NCI-H526 treated with DMSO at 0.1 percent for 48 hours (cell line): ENCODE measurements at regions not wholly inside any gene's neighbourhood (a gene's known extent, or its start where the extent isn't known, plus 50 kb on each side); places are given as distances from the start of the nearest gene placed in this dataset.
"Not testable (repeated sequence)": the region's sequence is repeated elsewhere in the genome, so short reads cannot be mapped to it uniquely, and the experiment has no call there.

Experiments used
- DNase-seq: peaks from one replicate; lab custom pipeline; 2025; lab: John Stamatoyannopoulos, UW

DNA sequence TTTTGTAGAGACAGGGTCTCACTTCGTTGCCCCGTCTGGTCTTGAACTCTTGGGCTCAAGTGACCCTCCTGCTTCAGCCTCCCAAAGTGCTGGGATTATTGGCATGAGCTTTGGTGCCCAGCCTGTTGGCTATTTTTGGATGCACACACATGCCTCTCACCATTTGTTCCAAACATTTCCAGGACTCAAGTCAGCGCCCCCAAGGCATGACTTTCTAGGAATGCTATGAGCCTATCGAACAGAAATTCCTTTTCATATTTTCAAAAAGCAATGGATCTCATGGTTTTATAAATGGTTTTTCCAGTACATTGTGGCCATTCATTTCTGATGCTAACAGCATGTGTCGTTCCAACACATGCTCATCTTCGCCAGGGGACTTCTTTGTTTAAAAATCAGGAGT lies 119.3 kb upstream of the NAA20 start:
- no peak for DNase-seq

DNA sequence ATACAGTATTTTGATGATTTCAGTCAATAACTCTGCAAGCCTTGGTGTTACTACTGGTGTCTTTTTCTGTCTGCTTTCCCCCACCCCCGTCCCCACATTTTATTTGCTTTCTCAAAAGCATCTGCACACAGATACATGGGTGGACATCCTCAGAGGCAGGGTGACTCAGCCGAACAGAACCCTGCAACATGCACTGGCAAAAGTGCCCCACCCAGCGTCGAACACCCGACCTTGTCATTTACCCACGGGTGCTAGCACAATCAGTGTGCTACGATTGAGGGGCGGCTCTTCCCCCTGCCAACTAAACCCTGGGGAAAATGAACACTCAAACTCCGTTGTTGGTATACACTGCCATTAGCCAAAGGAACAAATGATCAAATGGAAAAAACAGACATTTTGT lies 115.9 kb upstream of the NAA20 start:
- no peak for DNase-seq

DNA sequence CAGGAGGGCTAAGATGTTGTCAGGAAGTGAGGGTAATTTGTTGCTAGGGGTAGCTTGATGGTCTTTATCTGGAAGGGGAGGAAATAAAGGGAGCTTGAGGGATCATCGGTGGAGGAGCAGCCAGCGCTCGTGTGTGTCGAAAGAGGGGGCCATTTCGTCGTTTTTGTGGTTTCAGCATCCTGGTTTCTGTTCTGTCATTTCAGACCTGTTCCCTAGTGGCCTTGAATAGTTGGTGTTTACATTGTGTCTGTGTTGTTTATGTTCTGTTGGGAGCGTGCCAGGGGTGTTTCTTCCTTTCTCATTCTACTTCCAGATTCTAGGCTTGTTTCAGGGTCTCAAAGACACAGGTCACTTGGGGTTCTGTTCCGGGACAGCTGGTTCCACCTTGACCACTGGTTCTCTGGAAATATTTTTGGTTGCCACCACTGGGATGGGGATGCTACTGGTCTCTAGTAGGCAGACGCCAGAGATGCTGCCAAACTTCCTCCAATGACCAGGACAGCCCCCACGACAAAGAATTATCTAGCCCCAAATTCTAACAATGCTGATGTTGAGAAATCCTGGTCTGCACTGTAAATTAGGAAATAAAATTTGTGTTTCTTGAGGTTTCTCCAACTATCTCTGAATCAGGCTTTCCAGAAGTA lies 113.9 kb upstream of the NAA20 start:
- no peak for DNase-seq

DNA sequence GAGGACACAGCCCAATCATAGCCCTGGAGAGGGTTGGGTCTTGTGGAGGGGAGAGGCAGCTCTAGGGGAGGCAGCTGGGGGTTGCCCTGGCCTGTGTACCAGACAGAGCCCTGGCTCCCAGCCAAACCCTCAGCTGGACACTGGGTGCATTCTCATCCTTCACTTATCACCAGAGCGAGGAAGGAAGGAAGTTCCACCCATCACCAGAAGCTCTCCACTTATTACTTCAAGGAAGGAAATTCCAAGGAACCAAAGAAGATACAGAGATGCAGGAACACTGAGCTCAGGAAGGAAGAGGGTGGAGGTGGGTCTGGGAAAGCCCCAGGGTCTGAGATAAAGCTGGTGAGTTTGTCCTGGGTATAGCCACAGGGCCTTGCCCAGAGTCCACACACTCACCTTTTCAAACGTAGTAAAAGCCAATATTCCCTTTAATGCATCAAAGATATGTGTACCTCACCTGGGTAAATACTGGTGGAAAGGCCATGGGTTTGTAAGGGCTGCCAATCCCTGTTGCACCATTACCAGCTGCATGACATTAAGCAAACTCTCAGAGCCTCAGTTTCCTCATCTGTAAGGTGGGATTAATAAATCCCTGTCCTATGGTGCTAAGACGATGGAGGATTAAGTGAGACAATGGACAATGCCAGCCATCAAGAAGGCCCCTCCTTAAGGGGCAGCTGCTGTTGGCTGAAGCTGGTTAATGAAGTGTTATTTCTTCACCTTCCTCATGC lies 109.7 kb upstream of the NAA20 start:
- DNase-seq: no peak

DNA sequence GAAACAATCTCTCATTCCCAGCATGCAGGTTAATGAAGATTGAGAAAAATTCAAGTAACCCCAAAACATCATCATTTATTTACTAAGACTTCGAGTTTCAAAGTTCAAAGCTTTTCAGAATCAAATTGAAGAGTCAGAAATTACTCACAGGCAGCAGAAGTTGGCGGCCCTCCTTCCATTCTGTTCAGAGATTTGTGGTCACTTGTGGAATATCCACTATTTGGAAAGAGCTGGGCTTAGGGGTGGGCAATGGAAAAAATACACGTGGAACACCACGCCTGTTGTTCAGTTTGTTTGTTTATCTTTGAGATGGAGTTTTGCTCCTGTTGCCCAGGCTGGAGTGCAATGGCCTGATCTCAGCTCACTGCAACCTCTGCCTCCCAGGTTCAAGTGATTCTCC lies 108.6 kb upstream of the NAA20 start:
- no peak for DNase-seq

DNA sequence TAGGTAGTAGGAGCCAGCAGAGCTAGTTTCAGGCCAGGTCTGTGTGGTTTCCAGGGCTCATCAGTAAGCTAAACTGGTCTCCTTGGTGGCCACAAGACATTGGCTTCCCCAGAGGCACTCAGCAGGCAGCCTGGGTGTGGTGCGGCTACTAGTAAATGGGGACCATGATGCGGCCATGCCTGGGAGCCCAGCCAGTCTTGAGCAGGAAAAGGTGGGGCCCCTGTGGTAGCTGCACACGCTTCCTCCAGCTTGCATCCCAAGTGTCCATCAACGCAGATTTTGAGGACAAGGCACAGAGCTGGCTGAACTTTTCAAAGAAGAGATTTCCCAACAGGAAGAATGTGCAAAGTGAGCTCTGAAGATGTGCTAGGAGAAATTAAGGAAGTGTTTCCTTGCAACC lies 107.4 kb upstream of the NAA20 start:
- DNase-seq: no peak

DNA sequence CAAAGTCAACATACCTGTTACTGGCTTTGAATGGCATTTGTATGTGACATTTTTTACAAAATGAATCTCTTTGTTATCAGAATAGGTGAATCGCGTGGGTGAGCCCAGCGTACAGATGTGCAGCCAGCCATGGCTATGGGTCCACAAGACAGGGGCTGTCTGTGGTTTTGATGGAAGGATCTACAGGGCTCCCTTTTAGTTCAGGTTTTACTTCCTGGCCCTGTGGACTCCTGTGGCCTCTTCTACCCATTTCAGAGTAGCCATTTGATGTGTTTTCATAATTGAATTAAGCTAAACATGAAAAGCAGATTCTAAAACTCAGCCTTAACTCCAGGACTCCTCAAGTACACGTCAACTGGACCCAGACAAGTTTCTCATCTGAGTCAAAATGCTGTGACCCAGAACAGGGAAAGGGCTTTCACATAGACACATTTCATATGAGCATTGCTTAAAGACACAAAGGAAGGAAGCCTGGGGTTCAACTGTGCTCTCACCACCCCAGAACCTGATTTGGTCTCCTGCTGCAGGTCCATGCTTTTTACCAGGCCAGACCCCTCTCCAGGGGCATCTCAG lies 105.3 kb upstream of the NAA20 start:
- no peak for DNase-seq

DNA sequence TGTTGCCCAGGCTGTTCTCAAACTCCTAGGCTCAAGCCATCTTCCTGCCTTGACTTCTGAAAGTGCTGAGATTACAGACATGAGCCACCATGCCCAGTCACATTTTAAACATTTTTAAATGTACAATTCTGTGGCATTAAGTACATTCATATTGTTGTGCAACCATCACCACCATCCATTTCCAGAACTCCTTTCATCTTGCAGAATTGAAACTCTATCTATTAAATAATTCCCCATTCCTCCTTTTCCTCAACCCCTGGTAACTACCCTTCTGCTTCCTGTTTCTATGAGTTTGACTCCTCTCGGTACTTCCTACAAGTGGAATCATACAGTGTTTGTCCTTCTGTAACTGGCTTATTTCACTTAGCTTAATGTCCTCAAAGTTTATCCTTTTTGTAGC lies 103.8 kb upstream of the NAA20 start:
- no peak for DNase-seq

DNA sequence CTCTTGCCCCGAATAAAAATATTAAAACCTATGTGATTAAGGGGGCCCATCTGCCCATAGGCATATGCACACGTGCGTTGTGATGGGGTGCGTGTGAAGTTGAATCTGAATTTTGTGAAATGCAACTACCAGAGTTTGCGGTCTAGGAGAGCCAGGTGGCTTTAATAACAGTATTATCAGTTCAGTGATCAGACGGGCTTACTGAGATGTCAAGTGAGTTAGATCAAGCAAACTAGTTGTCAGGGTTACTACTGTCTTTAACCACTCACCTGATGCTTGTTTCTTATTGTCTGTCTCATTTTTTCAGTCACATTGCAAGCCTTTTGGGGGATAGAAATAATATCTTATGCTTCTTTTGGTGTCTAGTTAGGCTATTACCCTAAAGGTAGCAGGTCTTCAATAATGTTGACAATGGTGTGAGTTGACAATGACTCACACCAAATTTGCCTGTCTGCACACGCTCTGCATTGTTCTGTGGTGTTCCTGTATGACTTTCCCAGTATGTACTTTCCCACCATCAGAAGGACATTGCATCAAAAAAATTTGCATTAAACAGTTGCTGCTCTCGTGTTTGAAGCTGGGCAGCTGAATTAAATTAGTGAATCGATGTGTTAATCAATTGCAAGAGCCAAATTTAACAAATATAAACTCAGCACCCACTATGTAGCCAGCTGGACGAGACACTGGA lies 103.1 kb upstream of the NAA20 start:
- DNase-seq: no peak

DNA sequence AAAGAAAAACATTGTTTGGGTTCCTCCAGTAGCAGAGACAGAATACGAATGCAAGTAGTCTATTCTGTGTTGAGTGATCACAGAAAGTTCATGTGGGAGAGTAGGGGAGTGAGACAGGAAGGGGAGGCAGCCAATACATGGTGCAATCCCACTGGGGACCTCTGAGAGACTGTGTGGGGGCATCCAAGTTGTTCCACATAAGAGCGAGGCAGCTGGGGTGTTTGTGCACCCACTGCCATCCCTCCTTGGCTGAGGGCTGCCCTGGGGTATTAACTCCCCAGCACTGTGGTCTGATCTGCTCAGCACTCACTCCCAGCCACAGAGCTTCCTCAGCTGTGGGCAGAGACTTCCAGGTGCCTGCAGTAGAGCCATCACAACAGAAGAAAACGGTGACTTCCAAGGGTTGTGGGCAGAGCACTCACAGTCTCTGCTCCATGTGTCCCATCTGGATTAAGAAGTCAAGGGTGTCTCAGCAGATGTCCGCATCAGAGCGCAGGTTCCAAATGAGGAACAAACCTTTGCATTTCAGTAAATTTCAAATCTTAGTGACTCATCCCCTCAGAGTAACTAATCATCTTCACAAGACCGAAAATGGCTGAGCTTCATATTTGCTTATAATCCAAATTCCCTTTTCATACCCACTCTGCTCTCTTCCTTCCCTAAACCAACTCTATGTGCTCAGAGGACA lies 101.9 kb upstream of the NAA20 start:
- DNase-seq: no peak

DNA sequence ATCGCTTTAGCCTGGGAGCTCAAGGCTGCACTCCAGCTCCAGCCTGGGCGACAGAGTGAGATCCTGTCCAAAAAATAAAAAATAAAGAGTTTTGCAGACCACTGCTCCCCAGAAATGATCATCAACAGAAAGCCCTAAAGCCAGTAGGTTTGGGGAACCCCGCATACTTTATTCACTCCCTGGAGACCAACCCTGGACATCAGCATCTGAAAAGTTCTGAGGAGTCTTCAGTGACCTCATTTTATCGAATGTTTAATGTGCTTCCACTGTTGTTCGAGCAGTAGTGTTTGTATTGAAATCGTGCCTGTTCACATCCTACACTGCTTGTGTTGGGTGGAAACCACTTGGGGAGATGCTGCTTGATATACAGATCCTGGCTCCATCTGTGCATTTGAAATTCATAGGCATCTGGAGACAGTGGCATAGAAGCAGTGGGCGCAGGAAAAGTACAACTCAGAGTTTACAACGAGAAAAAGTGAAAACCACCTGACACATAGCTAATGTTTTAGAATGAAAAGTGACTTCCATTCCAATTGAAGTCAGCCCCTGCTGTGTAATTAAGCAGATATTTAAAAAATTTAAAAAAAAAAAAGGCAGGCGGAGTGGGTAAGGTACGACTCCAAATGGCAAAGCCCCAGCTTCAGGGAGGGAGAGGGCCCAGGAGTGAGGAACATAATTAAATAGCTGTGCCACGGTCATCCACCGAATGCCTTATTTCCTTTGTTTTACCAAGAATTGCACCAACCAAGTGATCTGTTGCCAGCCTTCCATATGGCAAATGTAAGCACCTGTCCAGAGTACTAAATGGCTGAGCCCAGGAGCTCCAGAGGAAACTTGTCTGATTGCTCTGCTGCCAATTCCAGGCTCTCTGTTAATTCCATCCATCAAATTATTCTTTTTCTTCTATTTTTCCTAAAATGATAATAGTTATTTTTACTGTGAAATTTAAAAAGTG lies 100.4 kb upstream of the NAA20 start:
- no peak for DNase-seq

DNA sequence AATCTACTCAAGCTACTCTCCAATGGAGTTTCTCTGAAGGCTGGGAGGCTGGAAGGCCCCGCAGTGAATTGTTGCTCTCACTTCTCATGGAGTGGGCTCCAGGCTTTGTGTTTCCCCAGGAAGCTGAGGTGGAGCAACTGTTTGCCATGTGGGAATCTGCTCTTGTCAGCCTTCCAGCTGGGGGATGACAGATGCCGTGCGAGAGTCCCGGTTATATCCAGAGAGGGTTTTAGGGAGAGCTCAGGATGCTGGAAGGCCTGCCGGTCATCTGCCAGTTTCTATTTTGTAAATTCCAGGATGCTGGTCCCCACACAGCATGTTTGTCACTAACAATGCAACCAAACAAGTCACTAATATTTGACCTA lies 98.2 kb upstream of the NAA20 start:
- DNase-seq: no peak

DNA sequence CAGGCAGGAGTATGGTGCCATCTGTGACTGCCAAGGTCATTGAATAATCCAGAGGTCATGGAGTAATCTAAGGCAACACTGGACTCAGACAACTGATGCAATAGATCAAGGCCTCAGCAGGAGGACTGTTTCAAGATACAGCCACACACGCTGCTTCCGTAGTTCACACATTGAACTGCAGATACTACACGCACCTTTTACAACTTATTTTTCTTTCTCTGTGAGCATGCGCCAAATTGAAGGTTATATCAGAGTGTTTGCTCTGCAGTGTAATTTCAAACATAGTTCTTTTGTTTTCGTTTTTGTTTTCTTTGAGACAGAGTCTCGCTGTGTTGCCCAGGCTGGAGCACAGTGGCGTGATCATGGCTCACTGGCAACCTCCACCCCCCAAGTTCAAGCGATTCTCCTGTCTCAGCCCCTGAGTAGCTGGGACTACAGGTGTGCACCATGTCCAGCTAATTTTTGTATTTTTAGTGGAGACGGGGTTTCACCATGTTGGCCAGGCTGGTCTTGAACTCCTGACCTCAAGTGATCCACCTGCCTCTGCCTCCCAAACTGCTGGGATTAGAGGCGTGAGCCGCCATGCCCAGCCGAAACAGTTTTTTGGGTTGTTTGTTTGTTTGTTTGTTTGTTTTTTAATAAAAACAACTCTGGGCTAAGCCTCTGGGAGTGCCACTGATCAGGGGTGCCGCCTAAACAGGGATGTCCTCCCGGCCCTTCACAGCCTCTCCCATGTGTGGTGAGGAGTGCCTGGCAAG lies 96.6 kb upstream of the NAA20 start:
- DNase-seq: no peak

DNA sequence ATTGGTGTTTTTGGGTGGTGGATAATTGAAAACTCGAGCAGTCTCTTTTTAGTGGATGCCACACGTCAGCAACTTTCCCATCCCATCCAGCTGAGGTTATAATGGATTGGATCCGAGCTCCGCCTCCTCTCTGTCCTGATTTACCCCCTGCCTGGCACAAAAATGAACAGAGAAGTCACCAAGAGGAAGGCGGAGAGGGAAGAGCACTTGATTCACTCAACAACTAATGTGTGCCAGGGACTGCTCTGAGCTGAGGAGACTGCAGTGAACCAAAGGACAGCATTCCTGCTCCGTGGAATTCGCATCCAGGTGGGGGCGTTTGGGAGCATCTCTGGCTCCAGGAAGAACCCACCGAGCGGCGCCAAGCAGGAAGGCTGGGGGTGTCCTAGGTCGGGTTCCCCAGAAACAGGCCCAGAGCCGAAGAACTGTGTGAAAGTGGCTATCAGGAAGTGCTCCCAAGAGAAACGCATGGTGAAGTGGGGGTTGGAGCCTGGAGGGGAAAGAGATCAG lies 95.8 kb upstream of the NAA20 start:
- DNase-seq: no peak

DNA sequence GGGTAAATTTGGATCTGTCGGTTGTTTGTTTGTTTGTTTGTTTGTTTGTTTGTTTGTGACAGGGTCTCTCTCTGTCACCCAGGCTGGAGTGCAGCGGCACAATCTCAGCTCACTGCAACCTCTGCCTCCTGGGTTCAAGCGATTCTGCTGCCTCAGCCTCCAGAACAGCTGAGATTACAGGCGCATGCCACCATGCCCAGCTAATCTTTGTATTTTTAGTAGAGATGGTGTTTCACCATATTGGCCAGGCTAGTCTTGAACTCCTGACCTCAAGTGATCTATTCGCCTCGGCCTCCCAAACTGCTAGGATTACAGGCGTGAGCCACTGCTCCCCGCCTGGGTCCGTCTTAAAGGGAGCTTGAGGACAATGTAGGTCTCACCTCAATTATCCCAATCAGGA lies 95.3 kb upstream of the NAA20 start:
- DNase-seq: not testable (repeated sequence)

DNA sequence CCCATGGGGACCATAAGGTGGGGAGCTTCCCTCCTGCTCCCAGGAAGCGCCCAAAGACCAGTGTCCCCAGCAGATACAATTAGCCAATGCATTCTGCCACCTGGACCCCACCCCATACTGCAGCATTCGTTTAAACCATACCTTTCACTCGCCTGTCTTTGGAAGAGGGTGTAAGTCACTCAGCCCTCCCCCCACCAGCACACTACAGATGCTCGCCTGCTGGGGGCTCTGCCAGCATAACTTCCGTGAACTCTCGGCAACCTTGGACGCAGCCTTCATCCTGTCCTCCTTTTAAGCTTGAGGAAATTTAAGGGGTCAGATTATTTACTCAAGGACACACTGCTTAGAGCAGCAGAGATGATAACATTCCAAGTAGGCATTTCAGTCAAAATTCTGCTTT lies 94.4 kb upstream of the NAA20 start:
- no peak for DNase-seq

DNA sequence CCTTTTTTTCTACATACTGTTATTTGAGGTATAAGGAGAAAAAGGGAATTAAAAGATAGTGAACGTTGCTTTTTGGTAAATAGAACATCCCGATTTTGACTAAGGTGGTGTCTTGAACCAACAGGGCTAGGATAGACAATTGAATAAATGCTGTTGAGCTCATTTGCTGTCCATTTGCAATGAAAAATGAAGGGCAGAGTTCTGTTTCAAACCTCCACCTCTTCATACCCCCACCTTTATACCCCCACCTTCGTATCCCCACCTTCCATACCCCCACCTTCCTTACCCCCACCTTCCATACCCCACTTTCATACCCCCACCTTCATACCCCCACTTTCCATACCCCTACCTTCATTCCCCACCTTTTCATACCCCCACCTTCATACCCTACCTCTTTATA lies 93.4 kb upstream of the NAA20 start:
- no peak for DNase-seq

DNA sequence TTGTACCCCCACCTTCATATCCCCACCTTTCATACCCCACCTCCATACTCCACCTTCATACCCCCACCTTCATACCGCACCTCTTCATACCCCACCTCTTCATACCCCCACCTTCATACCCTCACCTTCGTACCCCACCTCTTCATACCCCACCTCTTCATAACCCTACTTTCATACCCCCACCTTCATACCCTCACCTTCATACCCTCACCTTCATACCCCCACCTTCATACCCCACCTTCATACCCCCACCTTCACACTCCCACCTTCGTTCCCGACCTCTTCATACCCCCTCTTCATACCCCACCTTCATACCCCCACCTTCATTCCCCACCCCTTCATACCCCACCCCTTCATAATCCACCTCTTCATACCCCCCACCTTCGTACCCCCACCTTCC lies 92.9 kb upstream of the NAA20 start:
- no peak for DNase-seq

DNA sequence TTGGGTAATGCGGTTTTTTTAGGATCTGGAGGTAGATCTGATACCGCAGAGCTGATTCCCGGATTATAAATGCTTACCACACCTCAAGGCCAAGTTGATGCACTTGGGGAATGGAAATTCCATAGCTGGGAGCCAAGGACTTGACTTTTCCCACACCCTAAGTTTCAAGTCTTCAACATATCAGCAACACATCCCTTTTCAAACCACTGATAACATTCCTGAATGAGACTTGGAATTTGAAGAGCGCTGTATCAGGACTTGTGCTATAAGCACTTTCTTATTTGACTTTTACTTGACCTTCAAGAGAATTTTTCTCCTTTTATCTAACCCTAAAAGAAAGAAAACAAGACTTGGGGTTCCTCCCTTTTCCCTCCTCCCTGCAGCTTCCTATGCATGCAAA lies 90.6 kb upstream of the NAA20 start:
- DNase-seq: no peak

DNA sequence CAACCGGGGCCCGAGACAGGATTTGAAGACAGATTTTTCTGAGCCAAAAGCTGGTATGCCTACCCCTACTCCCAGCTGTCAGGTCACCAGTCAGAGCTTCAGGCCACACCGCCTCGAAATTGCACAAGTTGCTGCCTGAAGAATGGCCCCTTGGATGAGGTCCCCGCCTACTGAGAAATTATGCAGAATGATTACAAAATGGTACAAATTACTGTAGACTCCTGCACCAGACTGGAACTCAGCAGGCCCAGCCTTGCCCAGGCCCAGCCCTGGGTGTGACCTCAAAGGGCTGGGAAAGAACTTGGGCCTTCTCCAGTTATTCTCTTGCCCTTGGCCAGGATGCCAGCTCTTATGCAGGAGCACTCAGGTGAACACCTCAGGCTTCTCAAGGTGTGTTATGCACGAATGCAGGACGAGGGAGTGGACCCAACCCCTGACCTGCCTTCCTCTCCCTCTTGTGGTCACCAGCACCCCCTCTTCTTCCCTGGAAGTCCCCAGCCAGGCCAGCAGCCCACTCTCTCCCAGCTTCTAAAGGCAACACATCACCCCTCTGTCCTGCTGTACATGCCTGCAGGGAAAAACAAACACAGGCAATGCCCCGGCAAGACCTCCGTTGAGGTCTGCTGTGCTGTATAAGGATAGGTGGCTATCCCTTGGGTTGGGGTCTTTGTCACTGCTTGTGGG lies 88.7 kb upstream of the NAA20 start:
- DNase-seq: no peak
